GM12878 (cell line): ENCODE measurements at regions not wholly inside any gene's neighbourhood (a gene's known extent, or its start where the extent isn't known, plus 50 kb on each side); places are given as distances from the start of the nearest gene placed in this dataset.

Experiments
- ATAC-seq: fragments of 200-7000 bp; cut with Tn5 transposase; 3 replicates; pipeline ENCODE4 v1.9.1; 2020; ENCODE audit warnings: mild to moderate bottlenecking, moderate library complexity
- BruUV-seq: library from RNA; stranded (reverse); fragments of 400-500 nt; replicated peaks from 2 replicates; lab custom pipeline; 2021; lab: Mats Ljungman, UMichigan
- CTCF ChIA-PET: fragments of 300-600 bp; sonication (Branson Sonifier 250); formaldehyde crosslinking; extraction: SDS; loops from one replicate; lab custom pipeline; 2021; ENCODE audit warnings: inconsistent platforms; lab: Yijun Ruan, JAX
- POLR2A ChIA-PET: fragments of 350-600 bp; formaldehyde crosslinking; extraction: SDS; loops from one replicate; lab custom pipeline; 2021; ENCODE audit warnings: inconsistent platforms; lab: Charles Lee
- RAD21 ChIA-PET: fragments of 300-600 bp; sonication (Branson Sonifier 250); formaldehyde crosslinking; loops from one replicate; lab custom pipeline; 2023; ENCODE audit warnings: antibody characterized with exemption; ENCODE audit not compliant: unreplicated experiment; lab: Charles Lee
- SMC1A ChIA-PET: fragments of 300-600 bp; sonication (Branson Sonifier 250); formaldehyde crosslinking; loops from one replicate; lab custom pipeline; 2023; ENCODE audit not compliant: unreplicated experiment, uncharacterized antibody; lab: Charles Lee
- DNase-seq: peaks from one replicate; pipeline ENCODE4 v3.0.0-alpha.2; 2011; ENCODE audit warnings: low read depth, low spot score
- FAIRE-seq: peaks from 3 replicates; lab custom pipeline; 2011; peaks lifted over from hg19 to GRCh38; lab: Jason Lieb, UNC
- H2AFZ ChIP-seq: 2 replicates; pipeline ENCODE4 v1.6.0; 2011; ENCODE audit warnings: low read depth, low read length, control low read depth; ENCODE audit not compliant: control insufficient read depth
- H3K27ac ChIP-seq: 2 replicates; pipeline ENCODE4 v1.5.1; 2011; ENCODE audit warnings: control low read depth; ENCODE audit not compliant: control insufficient read depth, insufficient read depth
- H3K27me3 ChIP-seq, 2 experiments: replicated peaks in 1 of 2; 2 replicates each; pipeline versions ENCODE4 v1.6.0 to v1.6.1; 2011; ENCODE audit warnings: low read length in 1 of 2; ENCODE audit not compliant: control insufficient read depth in 2 of 2, insufficient read depth in 2 of 2
- H3K36me3 ChIP-seq, 2 experiments: 2 replicates each; pipeline ENCODE4 v1.5.1; 2011; ENCODE audit warnings: low read length in 1 of 2; ENCODE audit not compliant: control insufficient read depth in 2 of 2, insufficient read depth in 2 of 2
- H3K4me1 ChIP-seq: 2 replicates; pipeline ENCODE4 v1.6.1; 2011; ENCODE audit warnings: mild to moderate bottlenecking, low read length, moderate library complexity, mixed read lengths; ENCODE audit not compliant: control insufficient read depth, insufficient read depth
- H3K4me2 ChIP-seq: 2 replicates; pipeline ENCODE4 v1.6.0; 2011; ENCODE audit warnings: control low read depth; ENCODE audit not compliant: control insufficient read depth, insufficient read depth
- H3K4me3 ChIP-seq: fragments of 200-600 bp; sonication (generic); 2 replicates; pipeline ENCODE4 v1.5.1; 2016
- H3K79me2 ChIP-seq: 2 replicates; pipeline ENCODE4 v1.6.0; 2011; ENCODE audit warnings: low read length; ENCODE audit not compliant: control insufficient read depth, insufficient read depth
- H3K9ac ChIP-seq: 2 replicates; pipeline ENCODE4 v1.8.0; 2011; ENCODE audit warnings: low read length, control low read depth, mixed read lengths; ENCODE audit not compliant: control insufficient read depth, insufficient read depth
- H3K9me3 ChIP-seq: replicated peaks from 3 replicates; pipeline ENCODE4 v1.5.1; 2011; ENCODE audit warnings: mild to moderate bottlenecking, low read length; ENCODE audit not compliant: control insufficient read depth, insufficient read depth
- H4K20me1 ChIP-seq: 2 replicates; pipeline ENCODE4 v1.6.0; 2011; ENCODE audit not compliant: control insufficient read depth, insufficient read depth
- ATF7 ChIP-seq: fragments of 450-650 bp; IDR thresholded peaks from 2 replicates; pipeline ENCODE4 v1.6.1; 2016; ENCODE audit warnings: low read depth, mild to moderate bottlenecking
- IKZF2 ChIP-seq, 2 experiments: fragments of 450-650 bp; IDR thresholded peaks; 2 replicates each; pipeline ENCODE4 v1.6.1; 2017; ENCODE audit warnings: mild to moderate bottlenecking in 2 of 2, moderate library complexity in 2 of 2
- JUND ChIP-seq: IDR thresholded peaks from 2 replicates; pipeline ENCODE4 v1.6.1; 2012; ENCODE audit warnings: low read depth, mild to moderate bottlenecking, low read length, improper control_type of control experiment, moderate library complexity
- NBN ChIP-seq: fragments of 450-650 bp; IDR thresholded peaks from 2 replicates; pipeline ENCODE4 v1.6.1; 2016
- RAD21 ChIP-seq: IDR thresholded peaks from 2 replicates; pipeline ENCODE4 v1.6.1; 2011; ENCODE audit warnings: mild to moderate bottlenecking, low read depth, low read length, moderate library complexity; ENCODE audit not compliant: insufficient read depth
- SIN3A ChIP-seq: IDR thresholded peaks from 2 replicates; pipeline ENCODE4 v1.6.1; 2012; ENCODE audit warnings: low read depth, low read length, improper control_type of control experiment
- in situ Hi-C: fragments of 300-500 bp; cut with MboI; formaldehyde crosslinking; loops from 9 replicates; pipeline ENCODE4 v1.14.3; 2018; ENCODE audit warnings: mixed read lengths
- intact Hi-C: fragments of 100-400 bp; cut with micrococcal nuclease; formaldehyde crosslinking; loops from one replicate; pipeline ENCODE4 v1.14.2; 2022; ENCODE audit not compliant: unreplicated experiment
- TF ChIP-seq, protein P1 (sequence below): IDR thresholded peaks from 2 replicates; pipeline ENCODE4 v1.6.1; 2012; ENCODE audit warnings: mild to moderate bottlenecking, low read depth, low read length

GRCh38 chr4:114187592-114187991, 208.1 kb upstream of the ARSJ start:
- ChIA-PET CTCF (interaction anchor here (1.3 to 1.8 kb wide), 2 partner anchors 9 to 14 kb away, joined by 3 to 6 read pairs; no protein-coding TSS in a partner anchor), RAD21 (no interaction called here), POLR2A (interaction anchor here (0.6 kb wide), 1 partner anchor 786 kb away, joined by 3 read pairs; no protein-coding TSS in a partner anchor), SMC1A (interaction anchor here (1.0 kb wide), 1 partner anchor 116 kb away, joined by 3 read pairs; no protein-coding TSS in a partner anchor)
- Histone ChIP-seq H3K79me2 (no peaks in the 10 kb centered on the region), H3K9me3 (no peaks in the 10 kb centered on the region; the same call in 2 of the 3 replicates), H3K4me3 (no peak overlapping the region), H3K9ac (no peak overlapping the region), H3K27me3 (no peaks in the 10 kb centered on the region), H3K36me3 (no peaks in the 10 kb centered on the region), H4K20me1 (no peaks in the 10 kb centered on the region), H3K27ac (no peak overlapping the region), H3K4me1 (no peaks in the 10 kb centered on the region), H2AFZ (no peak overlapping the region), H3K4me2 (no peak overlapping the region)
- no peak for ATAC-seq
- FAIRE-seq = no peak
- DNase-seq = no peak
- in situ Hi-C loops (no loop called here), intact Hi-C loops (no loop called here)
- TF ChIP-seq NBN (no peak), IKZF2 (IDR thresholded peaks at IDR 0.05) (no peak), SIN3A (no peak), JUND (no peak), RAD21 (no peak), ATF7 (no peak)
- TF ChIP-seq, protein P1, sequence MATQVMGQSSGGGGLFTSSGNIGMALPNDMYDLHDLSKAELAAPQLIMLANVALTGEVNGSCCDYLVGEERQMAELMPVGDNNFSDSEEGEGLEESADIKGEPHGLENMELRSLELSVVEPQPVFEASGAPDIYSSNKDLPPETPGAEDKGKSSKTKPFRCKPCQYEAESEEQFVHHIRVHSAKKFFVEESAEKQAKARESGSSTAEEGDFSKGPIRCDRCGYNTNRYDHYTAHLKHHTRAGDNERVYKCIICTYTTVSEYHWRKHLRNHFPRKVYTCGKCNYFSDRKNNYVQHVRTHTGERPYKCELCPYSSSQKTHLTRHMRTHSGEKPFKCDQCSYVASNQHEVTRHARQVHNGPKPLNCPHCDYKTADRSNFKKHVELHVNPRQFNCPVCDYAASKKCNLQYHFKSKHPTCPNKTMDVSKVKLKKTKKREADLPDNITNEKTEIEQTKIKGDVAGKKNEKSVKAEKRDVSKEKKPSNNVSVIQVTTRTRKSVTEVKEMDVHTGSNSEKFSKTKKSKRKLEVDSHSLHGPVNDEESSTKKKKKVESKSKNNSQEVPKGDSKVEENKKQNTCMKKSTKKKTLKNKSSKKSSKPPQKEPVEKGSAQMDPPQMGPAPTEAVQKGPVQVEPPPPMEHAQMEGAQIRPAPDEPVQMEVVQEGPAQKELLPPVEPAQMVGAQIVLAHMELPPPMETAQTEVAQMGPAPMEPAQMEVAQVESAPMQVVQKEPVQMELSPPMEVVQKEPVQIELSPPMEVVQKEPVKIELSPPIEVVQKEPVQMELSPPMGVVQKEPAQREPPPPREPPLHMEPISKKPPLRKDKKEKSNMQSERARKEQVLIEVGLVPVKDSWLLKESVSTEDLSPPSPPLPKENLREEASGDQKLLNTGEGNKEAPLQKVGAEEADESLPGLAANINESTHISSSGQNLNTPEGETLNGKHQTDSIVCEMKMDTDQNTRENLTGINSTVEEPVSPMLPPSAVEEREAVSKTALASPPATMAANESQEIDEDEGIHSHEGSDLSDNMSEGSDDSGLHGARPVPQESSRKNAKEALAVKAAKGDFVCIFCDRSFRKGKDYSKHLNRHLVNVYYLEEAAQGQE = no peak
- no TSS peak for BruUV-seq
